Glutamatergic neuron (in vitro differentiated cells): ENCODE measurements at regions not wholly inside any gene's neighbourhood (a gene's known extent, or its start where the extent isn't known, plus 50 kb on each side); places are given as distances from the start of the nearest gene placed in this dataset.

Experiments
- DNase-seq: peaks from one replicate; pipeline ENCODE4 v3.0.0; 2022
- H3K27ac Mint-ChIP-seq: one replicate; pipeline ENCODE4 v1.8.0; 2020; ENCODE audit warnings: mild to moderate bottlenecking, mixed read lengths, inconsistent platforms; ENCODE audit not compliant: unreplicated experiment
- H3K27me3 Mint-ChIP-seq: one replicate; pipeline ENCODE4 v1.8.0; 2020; ENCODE audit warnings: mild to moderate bottlenecking, moderate library complexity, mixed read lengths, inconsistent platforms; ENCODE audit not compliant: unreplicated experiment
- H3K36me3 Mint-ChIP-seq: one replicate; pipeline ENCODE4 v1.8.0; 2020; ENCODE audit warnings: mild to moderate bottlenecking, mixed read lengths, inconsistent platforms; ENCODE audit not compliant: unreplicated experiment
- H3K4me1 Mint-ChIP-seq: one replicate; pipeline ENCODE4 v1.8.0; 2020; ENCODE audit warnings: mild to moderate bottlenecking, low read depth, mixed read lengths, inconsistent platforms; ENCODE audit not compliant: unreplicated experiment
- H3K4me3 Mint-ChIP-seq: one replicate; pipeline ENCODE4 v1.8.0; 2020; ENCODE audit warnings: mild to moderate bottlenecking, mixed read lengths, inconsistent platforms; ENCODE audit not compliant: unreplicated experiment
- H3K9me3 Mint-ChIP-seq: one replicate; pipeline ENCODE4 v1.8.0; 2020; ENCODE audit warnings: mild to moderate bottlenecking, moderate library complexity, mixed read lengths, inconsistent platforms; ENCODE audit not compliant: unreplicated experiment
- TF ChIP-seq, protein P1 (sequence below): fragments of 200-600 bp; sonication (generic); IDR thresholded peaks from one replicate; pipeline ENCODE4 v1.5.0; 2021; ENCODE audit not compliant: partially characterized antibody, unreplicated experiment

DNA sequence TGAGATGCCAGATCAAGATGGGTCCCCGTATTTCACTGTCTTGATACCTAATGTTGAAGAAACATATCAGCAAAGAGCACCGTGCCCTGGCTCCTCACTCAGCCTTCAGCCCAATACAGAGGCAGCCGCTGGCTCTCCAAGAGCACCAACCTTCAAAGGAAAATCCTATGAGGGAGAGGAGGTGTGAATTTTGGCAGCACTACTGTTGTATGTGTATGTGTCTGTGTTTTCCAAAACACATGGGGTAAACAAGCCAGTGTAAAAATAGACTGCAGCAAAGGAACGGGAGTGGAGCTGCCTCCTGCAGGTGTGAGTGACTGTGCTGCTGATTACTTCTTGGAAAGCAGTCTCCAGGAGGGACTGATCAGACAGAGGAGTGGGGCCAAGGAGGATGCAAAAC lies 194.0 kb upstream of the CDH5 start:
- no peak for DNase-seq
- Mint-ChIP-seq H3K27ac (no peak overlapping the region), H3K27me3 (peaks cover 2% of the 10 kb centered on the region), H3K4me3 (no peak overlapping the region), H3K36me3 (peaks cover under 1% of the 10 kb centered on the region), H3K4me1 (no peaks in the 10 kb centered on the region), H3K9me3 (no peaks in the 10 kb centered on the region)
- TF ChIP-seq, protein P1, sequence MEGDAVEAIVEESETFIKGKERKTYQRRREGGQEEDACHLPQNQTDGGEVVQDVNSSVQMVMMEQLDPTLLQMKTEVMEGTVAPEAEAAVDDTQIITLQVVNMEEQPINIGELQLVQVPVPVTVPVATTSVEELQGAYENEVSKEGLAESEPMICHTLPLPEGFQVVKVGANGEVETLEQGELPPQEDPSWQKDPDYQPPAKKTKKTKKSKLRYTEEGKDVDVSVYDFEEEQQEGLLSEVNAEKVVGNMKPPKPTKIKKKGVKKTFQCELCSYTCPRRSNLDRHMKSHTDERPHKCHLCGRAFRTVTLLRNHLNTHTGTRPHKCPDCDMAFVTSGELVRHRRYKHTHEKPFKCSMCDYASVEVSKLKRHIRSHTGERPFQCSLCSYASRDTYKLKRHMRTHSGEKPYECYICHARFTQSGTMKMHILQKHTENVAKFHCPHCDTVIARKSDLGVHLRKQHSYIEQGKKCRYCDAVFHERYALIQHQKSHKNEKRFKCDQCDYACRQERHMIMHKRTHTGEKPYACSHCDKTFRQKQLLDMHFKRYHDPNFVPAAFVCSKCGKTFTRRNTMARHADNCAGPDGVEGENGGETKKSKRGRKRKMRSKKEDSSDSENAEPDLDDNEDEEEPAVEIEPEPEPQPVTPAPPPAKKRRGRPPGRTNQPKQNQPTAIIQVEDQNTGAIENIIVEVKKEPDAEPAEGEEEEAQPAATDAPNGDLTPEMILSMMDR: no peak

GRCh38 chr16:66171578-66171977 lies 194.9 kb upstream of the CDH5 start:
- Mint-ChIP-seq H3K36me3 (no peaks in the 10 kb centered on the region), H3K4me3 (no peak overlapping the region), H3K9me3 (peaks cover 3% of the 10 kb centered on the region), H3K27me3 (peaks cover 3% of the 10 kb centered on the region), H3K27ac (no peak overlapping the region), H3K4me1 (no peaks in the 10 kb centered on the region)
- TF ChIP-seq, protein P1: no peak
- no peak for DNase-seq

- H3K9me3 Mint-ChIP-seq: peaks cover 3% of the 10 kb centered on the region
These were observed 195.5 kb upstream of the CDH5 start for GRCh38 chr16:66170989-66171388.

GRCh38 chr16:66169817-66170216 lies 196.7 kb upstream of the CDH5 start:
- peaks cover 2% of the 10 kb centered on the region for H3K4me1 Mint-ChIP-seq
- TF ChIP-seq, protein P1: no peak
- no peak for DNase-seq
- peaks cover 3% of the 10 kb centered on the region for H3K27me3 Mint-ChIP-seq
- H3K4me3 Mint-ChIP-seq: no peak overlapping the region
- no peak overlapping the region for H3K27ac Mint-ChIP-seq
- peaks cover 5% of the 10 kb centered on the region for H3K9me3 Mint-ChIP-seq
- peaks cover 4% of the 10 kb centered on the region for H3K36me3 Mint-ChIP-seq

More at GRCh38 chr16:66170989-66171388, 195.5 kb upstream of the CDH5 start:
- H3K27me3 Mint-ChIP-seq: peaks cover 3% of the 10 kb centered on the region
- H3K36me3 Mint-ChIP-seq: no peaks in the 10 kb centered on the region
- H3K4me1 Mint-ChIP-seq: no peaks in the 10 kb centered on the region
- TF ChIP-seq, protein P1: no peak
- H3K4me3 Mint-ChIP-seq: no peak overlapping the region
- DNase-seq: no peak
- H3K27ac Mint-ChIP-seq: no peak overlapping the region

GRCh38 chr16:66168777-66169176 lies 197.7 kb upstream of the CDH5 start:
- TF ChIP-seq, protein P1: no peak
- no peak for DNase-seq
- Mint-ChIP-seq H3K4me3 (no peak overlapping the region), H3K4me1 (peaks cover 2% of the 10 kb centered on the region), H3K27ac (no peak overlapping the region), H3K36me3 (peaks cover 4% of the 10 kb centered on the region), H3K27me3 (peaks cover 3% of the 10 kb centered on the region), H3K9me3 (peaks cover 5% of the 10 kb centered on the region)
